GM18499 (cell line): ENCODE measurements at regions not wholly inside any gene's neighbourhood (a gene's known extent, or its start where the extent isn't known, plus 50 kb on each side); places are given as distances from the start of the nearest gene placed in this dataset.

Source experiments
- ATAC-seq: cut with Tn5 transposase; IDR thresholded peaks from one replicate; pipeline ENCODE4 v1.9.1; 2021; ENCODE audit warnings: moderate number of reproducible peaks; ENCODE audit not compliant: insufficient read depth, unreplicated experiment

DNA sequence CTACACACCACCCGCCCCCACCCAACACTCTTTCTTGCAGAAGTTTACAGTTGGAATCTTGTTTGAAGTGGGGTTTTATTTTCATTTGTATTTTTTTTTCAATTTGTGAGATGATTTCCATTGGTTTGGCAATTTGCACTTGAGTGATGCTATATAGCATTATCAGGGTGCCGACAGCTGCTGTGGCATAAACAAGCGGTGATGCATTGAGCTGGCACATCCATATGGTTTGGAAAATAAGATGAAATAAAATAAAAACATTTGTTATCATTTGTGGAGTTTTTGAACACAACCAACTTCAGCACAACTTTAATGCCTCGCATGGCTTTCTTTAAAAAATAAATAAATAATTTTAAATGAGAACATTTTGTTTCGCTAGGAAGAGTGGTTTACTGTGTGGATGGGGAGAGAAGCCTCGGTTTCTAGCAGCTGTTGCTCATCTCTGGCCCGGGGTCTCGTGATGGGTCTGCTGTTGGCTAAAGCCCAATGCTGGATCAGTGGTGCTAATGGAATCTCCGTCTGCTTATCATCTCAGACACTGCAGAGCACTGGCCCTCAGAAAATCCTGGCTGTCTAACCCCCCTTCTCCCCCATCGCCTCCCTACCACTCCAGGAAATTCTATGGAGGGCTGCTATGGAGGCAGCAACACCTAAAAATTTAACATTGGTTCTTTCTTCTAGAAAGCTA is 192.3 kb upstream of the MAF start:
- ATAC-seq, result no peak

DNA sequence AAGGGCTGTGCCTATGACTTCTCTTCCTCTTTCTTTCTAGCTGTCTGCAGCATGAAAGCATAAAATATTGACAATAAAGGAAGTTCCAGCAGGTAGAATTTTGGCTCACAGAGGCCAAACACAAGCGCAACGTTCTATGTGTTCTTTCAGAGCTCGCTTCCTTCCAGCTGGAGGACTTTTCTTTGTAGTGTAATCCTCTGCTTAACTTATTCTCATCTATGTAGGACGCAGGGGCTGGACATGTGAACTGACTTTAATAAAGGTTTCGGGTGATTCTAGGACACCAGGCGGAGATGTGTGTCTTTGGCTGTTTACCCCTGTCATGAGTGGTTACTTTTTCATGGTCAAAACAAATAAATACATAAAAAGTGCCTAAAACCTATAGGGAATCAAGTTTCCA is 191.5 kb upstream of the MAF start:
- ATAC-seq, result no peak

DNA sequence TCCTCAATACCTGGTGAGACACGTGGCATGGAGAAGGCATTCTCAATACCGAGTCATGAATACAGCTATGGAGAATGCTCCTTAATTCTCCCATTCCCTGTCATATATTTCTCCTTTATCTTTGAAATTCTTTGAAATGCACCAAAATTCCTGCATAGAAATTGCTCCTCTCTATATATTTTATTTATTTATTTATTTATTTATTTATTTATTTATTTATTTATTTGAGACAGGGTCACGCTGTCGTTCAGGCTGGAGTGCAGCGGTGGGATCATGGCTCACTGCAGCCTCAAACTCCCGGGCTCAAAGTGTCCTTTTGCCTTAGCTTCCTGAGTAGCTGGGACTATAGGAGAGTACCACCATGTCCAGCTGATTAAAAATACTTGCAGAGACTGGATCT is 190.3 kb upstream of the MAF start:
- no peak for ATAC-seq

DNA sequence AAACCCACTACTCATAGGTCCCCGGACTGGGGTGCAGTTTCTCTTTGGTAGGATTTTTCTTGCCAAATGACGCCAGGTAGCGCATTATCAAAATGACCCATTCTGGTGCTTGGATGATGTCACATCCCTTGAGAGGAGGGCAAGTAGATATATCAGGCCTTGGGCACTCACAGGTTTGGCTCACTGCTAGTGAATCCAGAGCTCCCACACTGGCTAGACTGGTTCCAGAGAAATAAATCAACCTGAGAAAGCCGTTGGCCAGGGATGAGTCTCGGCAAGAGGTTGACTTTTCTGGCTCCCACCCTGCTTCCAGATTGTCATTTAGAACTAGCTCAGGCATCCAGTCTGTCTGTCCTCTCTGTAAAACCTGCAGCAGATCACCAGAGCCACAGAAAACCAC is 188.4 kb upstream of the MAF start:
- no peak for ATAC-seq

DNA sequence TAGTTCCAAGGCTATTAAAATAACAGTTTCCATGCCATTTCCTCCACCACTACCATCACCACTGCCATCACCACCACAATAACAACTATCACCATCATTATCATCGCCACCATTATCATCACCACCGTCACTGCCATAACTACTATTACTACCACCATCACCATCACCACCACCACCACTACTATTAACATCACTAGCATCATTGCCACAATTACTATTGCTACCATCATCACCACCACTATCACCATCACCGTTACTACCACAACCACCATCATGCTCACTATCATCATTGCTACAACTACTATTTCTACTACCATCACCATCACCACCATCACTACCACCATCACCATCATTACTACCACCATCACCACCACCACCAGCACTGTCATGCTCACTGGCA is 185.9 kb upstream of the MAF start:
- ATAC-seq, result no peak

DNA sequence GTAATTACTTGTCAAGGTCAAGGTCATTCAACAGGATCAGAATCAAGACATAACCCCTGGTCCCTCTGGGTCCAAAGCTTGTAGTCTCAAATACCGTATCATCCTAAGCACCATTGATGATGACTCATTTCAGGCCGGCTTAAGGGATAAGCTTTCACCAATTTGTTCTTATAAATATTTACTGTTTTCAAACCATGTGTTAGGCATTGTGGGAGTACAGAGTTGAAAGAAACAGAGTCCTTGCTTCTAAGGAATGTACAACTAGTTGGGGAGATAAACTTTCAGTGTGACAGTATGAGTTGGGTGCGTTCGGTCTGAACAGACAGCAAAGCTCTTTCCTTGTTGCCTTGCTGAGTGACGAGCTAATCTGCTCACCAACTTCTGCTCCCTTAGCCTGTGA is 183.5 kb upstream of the MAF start:
- ATAC-seq, result no peak

DNA sequence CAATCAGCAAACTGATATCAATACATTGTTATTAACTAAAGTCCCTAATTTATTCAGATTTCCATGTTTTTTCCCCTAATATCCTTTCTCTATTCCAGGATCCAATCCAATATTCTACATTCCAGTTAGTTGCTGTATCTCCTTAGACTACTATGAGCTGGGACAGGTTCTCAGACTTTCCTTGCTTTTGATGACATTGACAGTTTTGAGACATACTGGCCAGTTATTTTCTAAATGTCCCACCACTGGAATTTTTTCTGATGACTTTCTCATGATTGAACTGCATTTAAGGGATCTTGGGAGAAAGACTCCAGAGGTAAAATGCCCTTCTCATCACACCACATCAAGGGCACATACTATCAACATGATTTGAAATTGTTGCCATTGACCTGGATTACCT is 177.1 kb upstream of the MAF start:
- ATAC-seq, result no peak

DNA sequence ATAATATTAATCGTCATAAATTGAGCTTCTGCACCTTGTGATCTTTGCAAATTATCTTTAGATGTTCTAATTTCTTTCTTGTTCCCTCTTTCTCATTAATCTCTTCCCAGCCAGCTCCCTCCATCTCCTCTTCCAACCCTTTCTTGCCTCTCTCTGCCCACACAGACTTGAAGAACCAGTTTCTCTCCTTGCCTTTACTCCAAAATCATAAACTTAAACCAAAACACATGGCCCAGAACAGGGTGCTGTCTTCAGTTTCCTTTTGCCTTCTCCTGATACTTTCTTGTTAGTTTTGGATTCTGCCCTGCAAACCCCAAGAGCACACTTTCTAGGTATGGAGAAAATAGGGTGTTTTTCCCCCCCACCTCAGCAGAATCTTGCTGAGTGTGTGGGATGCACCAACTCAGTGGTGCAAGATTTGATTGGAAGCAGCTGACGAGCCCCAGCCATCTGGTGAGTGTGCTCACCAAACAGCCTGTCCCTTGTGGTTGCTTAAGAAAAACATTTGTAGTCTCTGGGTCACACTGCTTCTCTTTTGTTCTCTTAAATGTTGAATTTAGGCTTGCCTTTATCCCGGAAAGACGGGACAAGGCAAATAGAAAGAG is 175.8 kb upstream of the MAF start:
- ATAC-seq, result no peak

DNA sequence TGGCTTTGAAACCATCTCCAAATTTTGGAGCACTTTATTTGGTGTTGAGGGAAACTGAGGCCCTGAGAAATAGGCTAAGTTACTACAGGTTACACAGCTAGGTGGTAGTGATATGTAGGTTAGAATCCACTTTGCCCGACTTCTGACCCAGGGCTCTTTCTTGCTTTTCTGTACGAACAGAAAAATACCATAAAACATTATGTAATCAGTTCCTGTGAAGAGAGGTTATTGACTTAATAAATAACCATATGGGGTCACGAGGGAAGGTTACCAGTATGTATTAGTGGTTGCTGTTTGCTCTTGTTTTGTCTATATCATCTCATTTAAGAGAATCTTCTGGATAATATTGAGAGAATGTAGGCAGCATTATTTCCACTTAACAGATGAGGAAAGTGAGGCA is 172.2 kb upstream of the MAF start:
- ATAC-seq, result no peak

DNA sequence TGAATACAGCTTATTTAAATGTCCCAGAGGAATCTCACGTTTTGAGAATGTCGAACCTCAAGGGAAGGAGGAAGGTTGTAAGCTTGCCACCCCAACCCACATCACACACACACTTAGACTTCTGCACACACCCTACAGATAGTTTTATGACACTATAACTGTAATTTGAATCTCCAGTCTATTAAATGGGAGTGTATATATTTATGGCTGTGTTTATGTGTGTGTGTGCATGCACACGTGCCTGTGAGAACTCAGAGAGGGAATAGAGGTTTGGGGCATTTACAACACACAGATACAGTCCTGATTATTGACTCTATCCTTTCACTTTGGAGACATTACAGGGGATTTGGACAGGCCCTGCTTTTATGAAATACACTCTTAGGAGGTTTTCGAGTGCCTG is 171.5 kb upstream of the MAF start:
- ATAC-seq, result no peak

DNA sequence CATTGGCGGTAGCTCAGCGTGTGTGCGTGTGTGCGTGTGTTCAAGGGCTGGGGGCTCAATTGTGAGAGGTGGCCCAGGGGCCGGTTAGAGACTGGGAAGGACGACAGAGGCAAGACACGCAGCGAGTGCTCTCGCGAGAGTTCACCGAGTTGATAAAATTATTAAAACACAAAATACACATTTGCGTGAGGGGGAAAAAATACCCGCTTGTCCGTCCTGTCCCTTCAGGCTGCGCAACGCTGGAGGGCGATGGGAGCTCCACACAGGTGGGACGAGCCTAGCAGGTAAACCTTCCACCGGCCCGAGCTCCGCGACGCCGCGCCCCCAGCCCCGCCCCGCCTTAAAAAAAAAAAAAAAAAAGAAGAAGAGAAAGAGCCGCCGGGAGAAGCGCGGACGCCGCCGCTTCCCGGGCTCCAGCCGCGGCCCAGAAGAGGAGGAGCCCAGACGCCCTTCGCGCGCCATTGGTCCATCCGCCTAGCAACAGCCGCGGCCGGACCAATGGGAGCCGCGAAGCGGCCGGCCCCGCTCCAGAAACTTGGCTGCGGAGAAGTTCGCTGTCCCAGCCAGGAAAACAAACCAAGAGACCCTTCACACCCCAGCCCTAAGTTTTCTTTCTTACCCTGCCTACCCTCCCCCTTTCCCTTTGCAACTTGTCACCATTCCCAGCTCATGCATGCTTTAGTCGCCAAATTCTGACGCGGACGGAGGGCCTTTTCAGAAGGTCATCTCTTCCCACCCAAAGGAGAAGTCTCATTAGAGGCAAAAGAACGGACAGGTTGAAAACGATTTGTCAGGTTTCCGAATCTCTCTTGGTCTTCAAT is 169.9 kb upstream of the MAF start:
- ATAC-seq, result no peak

DNA sequence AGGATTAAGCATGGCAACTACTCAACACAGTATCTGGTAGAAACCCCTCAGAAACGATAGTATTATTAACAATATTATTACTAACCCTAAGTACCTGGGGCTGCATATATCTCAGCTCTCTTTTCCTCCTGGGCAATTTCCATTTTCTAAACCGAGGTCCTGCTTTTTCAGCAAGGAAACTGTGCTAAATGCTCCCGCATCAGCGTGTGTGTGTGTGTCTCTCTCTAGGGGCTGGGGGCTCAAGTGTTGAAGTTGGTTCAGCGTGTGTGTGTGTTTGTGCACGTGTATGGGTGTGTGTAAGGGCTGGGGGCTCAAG is 169.3 kb upstream of the MAF start:
- ATAC-seq, result no peak

DNA sequence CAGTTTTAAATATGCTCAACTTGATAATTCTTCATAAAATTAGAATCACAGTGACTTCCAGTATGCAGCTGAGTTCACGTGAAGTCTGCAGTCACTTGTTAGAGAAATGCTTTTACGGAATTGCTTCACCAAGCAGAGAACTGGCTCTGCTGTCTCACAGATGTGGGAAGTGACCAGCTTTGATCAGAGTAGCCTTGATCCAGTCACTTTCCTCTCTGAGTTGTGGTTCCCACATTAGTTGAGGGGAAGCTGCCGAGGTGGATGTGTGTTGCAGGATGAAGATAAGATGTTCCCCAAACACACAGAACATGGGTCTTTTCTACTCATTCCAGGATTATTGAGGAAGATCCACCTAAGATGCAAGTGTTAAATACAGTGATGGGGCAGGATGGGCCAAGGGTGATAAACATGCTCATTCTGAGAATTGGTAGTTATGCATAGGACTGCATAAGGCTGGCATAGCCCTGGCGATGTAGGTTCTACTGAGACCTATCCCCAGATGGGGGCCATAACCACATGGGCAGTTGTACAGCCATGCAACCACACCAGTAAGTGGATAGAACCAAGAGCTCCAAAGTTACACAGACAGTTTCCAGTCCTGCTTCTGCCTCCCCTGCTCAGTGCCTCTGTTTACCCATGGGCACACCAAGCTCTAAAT is 168.9 kb upstream of the MAF start:
- no peak for ATAC-seq

DNA sequence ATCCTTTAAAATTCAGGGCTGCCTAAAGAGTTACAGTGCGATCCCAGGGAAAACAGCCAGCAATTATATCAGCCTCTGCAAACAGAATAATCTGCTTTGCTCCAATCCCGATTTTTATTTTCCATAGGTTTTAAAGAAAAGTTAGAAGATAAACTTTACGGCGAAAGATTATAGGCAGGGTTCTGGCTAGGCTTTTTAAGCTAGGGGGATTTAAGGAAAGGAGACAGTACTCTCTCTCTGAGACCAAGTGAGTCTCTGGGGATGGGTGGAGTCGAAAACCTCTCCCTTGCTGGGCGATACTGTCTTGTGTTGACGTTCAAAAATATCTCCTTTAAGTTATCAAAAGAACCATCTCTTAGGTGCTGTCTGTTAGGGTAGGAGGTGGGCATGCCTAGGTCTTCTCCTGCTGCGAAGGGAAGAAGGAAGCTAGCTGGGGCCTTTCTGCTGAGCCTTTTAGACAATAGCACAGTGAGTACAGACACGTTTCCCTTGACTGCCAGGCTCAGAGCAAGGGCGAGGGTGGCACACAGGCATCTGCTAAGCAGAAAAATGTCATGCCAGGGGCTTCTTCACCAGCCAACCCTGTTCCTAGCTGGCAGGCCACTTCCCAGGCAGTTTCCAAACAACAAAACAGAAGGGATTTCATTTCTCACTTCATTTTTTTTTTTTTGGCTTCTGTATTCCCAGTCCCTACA is 167.9 kb upstream of the MAF start:
- no peak for ATAC-seq

DNA sequence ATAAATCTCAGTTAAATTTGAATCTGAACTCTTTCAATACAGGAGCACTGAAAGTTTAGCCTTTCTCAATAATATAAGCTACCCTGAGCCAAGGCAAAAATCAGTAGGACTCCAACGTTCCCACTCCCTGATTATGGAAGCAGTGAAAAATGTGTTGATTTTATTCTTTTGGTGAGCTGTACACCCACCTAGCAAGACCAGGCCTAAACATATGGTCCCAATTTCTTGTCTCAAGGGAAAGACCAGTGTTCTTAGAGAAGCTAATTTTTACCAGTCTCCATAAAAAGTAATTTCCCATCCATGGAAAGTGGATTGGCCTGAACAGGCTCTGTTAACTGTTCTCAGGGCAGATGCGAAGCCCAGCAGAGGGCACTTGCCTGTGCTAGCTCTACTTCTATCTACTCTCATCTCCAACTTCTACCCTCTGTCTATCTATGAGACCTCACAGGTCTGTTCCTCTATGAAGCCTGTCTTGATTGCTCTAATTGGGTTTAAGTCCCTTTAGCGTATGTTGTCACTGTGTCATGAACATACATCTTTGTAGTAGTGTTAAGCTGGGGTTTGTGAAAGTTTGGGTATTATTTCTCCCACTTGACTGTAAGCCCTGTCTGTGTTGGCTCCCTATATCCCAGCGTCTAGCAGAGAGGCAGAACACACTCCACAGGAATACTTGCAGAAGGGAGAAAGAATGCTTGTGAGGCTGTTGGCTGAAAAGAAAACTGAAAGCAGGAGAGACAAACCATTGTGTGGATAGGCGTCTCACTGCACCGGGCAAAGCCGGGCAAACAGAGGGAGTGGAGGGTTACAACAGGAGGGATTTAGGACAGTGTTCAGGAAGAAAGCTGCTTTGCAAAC is 167.1 kb upstream of the MAF start:
- ATAC-seq, result no peak

DNA sequence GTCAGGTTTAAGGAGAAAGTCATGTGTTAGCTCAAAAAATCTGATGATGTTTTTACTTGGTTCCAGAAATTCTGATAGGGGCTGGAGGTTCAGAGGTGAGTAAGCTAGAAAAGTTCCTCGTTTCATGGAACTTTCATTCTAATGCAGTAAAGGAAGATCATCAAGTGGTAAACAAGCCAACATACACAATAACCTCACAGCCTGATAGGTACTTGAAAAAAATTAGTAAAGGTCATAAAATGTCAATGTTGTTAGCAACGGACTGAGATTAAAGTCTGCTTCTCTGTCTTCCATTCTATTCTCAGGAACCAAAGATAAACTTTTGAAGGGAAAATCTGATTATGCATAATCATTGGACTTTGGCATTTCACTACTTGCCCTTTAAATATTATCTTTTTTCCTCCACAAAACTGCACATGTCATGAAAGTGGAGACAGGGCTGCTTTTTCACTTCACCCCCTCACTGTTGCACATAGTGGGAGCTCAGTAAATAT is 165.4 kb upstream of the MAF start:
- ATAC-seq, result no peak

DNA sequence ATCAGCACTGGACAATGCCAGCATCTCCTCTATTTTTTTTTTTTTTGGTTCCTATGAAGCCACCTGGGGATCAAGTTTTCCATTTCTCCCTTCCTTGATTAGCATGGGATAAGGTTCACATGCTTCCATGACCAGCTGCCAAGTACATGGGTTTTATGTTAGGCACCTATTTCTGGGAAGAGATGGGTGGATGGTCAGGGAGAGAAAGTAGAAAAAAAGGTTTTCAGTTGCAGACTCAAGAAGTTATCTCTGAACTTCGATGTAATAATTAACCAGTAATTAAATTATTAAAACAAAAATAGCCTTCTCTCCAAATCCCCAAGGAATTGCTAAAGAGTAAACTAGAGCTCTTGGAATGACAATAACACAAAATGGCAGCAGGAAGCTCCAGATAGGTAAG is 164.9 kb upstream of the MAF start:
- ATAC-seq, result no peak

DNA sequence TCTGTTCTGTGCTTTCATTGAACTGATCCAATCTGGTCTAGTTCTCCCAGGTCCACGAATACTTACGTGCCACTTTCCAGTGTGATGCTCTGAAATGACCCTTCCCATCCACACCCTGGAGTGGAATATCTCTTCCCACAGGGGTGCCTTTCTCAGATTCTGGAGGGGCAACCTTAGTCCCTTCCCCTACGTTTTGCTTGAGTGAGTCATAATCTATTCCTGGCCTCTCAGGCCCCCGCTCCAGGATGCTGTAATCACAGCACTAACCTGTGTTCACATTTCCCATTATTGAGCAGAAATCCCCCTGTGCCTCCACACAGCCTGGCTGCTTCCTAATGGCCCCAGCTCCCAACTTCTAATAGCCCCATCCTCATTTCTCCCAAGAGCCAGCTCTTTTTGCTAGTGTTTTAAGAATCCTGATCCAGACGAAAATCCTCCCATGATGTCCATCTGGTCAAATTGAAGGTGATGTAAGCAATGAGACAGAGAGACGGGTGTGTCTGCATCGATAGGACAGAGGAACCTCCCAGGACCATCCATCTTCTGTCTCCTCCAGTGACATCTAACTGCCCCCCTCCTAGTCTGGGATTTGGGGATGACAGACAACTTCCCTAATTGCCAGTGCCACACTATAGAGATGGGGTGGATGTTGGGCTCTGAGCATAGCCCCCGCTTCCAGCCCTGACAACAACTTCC is 164.0 kb upstream of the MAF start:
- no peak for ATAC-seq

DNA sequence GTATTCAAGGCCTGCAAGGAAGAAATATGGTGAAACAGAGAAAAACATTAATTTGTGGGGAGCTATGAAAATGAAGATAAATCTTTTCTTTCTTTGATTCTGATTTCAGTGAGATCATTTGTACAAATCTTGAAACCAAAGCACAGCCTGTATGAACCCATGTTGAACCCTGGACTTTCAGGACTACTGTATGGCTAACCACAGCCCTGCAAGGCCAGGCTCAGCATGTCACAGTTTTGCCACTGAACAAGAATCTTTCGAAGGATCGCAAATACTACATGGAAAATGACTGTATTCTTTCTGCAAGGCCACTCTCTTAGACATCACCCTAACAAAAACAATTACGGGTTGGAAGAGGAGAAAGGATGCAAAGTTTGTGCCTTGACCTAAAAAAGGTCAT is 161.7 kb upstream of the MAF start:
- ATAC-seq, result no peak
